HL-60/S4 (cell line): ENCODE measurements at regions not wholly inside any gene's neighbourhood (a gene's known extent, or its start where the extent isn't known, plus 50 kb on each side); places are given as distances from the start of the nearest gene placed in this dataset.

Source experiments
- in situ Hi-C: fragments of 300-500 bp; cut with MboI; formaldehyde crosslinking; loops from 2 replicates; pipeline ENCODE4 v1.14.3; 2022; ENCODE audit warnings: low sequenced_read_pairs

DNA sequence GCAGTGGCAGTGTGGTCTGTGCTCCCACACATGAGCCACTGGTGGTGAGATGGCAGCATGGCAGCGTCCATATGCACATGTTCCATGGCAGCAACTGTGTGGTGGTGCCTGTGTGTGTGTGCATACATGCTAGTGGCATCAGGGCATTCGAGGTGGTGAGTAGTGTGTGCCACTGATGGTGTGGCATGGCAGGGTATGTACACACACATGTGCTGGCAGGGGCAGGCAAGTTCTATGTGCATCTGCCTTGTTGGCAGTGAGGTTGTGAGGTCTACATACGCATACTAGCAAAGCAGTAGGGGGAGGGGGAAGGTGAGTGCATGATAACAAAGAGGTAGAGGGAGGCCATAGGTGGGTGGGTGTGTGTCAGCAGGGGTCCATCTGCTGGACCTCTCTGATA is 378.7 kb downstream of the C3orf38 start:
- in situ Hi-C loops = no loop called here

DNA sequence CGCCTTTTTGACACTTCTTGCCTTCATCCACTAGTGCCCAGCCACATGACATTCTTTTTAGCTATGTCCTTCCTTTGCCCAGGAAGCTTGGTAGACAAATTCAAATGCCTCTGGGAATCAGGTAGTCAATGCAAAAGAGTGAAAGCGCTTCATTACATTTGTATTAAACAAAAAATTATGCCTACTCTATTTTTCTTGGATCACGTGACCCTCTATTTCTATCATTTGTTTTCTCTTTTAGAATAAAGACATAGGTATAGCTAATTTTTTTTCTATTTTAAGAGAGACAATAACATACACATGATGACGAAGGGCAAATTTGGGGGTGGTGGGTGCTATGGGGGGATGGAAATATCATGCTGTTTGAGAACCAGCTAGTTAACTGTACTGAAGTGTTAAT is 384.8 kb downstream of the C3orf38 start:
- in situ Hi-C loops = no loop called here

DNA sequence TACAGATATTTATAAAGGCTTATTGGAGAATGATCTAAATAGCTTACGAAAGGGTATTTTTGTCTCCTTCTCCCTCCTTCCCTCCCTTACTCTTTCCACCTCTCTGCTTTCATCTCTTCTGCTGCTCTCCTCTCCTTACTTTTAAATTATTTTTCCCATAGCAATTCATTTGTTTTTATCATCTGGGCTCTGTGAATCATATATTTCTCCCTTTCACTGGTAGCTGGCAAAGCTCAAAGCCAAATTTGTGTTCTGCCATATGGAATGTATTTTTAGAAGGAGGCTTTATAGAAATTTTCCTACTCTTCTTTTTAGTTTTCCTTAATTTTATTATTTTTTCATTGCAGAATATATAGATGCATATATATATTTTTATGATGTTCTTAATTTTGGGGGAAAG is 385.8 kb downstream of the C3orf38 start:
- in situ Hi-C loops = no loop called here

DNA sequence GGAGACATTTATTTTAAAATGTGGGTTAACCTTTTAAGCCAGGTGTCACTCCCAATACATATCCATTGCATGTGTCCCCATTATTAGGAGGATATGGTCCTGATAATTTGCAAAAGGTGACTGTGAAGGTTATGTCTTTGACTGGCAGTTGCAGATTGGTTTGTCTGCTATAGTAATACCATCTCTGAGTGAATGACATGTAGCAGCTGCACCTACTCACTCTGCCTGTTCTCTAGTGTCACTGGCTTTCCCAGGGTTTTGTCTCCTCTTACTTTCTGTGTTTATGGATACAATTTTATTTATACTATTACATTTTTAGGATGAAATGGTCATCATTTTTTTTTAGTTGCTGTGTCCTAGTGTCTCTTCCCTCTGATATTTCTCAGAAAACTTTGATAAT is 393.2 kb downstream of the C3orf38 start:
- in situ Hi-C loops = no loop called here

DNA sequence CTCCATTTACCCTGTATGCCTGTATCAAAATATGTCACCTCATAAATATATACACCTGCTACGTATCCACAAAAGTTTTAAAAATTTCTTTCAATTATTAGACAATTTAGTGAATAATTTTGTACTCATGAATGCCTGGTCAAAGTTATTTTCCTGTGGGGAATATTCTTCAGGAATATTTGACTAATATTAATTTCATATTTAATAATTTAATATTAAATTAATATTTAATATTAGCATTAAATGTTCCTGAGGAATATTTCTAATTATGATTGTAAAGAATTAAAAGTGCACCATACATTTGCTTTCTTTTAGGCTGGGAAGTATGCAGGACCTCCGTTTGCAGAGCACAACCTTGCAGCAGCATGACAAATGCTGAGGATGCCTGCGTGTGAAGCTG is 422.7 kb downstream of the C3orf38 start:
- in situ Hi-C loops = no loop called here

DNA sequence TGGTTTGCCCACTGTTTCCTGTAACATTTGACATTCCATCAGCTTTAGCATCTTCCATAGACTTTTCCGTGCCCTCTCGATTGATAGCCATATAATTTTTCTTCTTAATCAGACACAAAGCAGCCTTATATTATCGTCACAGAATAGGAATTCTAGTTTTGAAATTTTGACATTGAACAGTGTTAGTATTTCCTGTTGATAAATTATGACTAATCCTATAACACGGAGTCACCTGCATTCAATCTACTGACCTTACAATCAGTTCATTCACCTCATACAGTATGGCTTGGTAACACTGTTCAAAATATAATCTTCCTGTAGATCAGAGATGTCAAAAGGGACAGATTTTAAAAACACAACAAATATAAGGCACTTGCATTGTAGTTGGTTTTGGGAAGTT is 423.7 kb downstream of the C3orf38 start:
- in situ Hi-C loops = no loop called here

DNA sequence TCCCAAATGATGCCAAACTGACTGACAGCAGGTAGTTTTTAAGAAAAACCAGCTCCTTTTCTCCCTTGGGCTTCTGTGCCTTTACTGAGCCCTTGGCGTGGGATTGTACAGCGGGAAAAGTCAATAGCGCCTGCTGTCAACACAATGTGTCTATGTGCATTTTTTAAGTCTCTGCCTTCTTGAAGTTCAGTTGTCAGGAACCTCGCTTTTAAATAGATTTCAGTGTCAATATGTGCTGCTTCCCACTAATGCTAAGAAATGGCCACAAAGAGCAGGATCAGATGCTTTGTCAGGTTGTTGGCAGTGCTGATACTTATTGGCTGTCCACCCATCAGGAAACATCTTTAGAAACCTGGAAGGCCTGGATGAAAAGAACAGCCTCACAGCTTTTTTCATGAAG is 424.4 kb downstream of the C3orf38 start:
- in situ Hi-C loops = no loop called here

DNA sequence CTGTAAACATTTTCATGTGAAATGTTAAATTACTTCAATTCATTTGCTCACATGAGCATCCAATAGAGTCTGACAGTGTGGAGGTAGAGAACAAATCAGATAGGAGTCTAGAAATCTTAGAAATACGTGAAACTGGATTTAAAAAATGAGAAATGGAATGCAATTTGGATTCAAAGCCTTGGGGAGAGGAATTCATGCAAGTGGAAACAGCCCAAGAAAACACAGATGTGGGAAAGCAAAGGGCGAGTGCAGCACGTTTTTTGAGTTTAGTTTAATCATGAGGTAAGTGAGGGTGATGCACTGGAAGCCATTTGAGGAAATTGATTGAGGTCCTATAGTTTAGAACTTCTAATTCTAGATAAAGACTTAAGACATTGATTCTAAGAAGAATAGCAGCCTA is 434.7 kb downstream of the C3orf38 start:
- in situ Hi-C loops = no loop called here

DNA sequence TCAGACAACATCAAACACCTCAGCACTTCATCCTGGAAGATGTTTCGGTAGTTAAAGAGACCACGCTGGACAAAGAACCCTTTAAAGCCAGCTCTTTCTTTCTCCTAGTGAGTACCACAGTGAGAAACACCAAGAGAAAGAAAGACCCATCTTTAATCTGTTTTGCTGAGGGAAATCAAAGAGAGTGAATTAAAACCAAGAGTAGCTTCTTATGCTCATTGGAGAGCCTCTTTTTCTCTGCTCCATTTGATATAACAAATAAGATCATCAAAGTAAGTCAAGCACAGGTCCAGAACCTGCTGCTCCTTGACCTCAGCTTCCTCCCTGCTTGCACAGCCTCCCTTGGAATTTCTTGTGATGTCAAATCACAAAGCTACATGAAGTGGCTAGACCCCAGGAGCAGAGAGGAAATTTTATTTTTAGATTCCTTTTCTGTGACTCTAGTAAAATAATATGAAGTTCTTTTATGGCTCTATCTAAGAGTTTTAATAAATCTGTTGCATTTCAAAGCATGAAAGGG is 436.4 kb downstream of the C3orf38 start:
- in situ Hi-C loops = no loop called here

DNA sequence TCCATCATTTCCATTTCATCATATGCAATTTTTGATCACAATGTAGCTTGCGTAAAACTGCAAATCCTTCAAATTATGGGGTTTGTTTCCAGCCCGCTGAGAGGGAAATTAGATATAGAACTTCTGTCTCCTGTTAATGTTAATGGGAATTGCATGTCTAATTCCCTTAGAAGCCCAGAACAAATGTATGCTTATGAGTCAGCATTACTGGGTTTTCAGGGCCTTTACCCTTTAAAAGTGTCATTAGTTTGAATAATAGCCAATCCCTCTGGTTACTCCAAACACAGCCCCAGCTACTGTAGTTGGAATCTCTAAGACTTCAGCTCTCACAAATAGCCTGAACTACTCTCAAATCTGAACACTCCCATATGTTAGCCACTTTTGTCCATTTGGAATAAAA is 439.4 kb downstream of the C3orf38 start:
- in situ Hi-C loops = no loop called here

DNA sequence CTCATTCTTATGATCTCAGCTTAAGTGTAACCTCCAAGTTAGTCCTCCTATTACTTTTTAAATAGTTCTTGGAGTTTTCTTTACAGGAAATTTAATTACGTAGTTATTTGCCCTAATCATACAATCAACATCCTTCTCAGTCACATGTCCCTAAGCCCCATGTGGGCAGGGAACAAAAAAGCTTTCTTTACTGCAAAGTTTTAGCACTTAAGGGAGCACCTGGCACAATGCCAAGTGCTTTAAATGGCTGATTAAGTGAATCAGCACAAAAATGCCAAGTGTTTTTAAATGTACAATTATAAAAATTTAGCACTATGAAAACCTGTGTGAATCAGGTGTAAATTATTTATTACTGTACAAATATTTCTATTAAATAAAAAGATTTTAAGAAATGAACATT is 445.3 kb downstream of the C3orf38 start:
- in situ Hi-C loops = no loop called here

DNA sequence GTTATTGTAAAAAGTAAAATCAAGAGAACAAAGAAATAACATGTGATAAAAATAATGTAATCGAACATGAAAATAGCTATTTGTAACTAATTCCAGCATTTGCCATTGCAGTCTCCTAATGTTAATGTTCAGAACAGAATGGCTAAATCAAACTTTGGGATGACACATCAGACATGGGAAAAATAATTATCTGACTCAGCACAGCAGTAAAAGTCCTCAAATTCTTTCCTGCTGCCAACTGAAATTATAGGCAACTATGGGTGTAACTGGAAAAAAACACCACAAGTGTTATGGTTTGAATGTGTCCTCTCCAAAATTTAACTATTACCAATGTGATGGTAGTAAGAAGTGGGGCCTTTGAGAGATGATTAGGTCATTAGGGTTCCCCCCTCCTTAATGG is 446.7 kb downstream of the C3orf38 start:
- in situ Hi-C loops = no loop called here

DNA sequence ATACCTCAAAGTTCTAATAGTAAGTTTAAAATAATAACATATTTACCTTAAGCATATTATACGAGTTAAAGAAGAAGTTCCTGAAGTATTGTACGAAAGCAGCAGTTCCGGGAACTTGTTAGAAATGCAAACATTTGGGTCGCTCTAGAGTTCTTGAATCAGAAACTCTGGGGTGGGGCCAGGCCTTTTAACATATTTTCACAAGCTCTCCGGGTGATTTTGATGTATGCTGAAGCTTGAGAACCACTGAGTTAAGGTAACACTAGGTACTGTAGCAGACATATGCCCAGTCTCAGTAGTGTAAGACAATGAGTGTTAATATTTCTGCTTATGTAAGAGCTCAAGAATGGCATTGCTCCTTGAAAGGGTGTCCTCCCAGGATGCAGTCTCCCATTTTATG is 461.1 kb downstream of the C3orf38 start:
- in situ Hi-C loops = no loop called here

DNA sequence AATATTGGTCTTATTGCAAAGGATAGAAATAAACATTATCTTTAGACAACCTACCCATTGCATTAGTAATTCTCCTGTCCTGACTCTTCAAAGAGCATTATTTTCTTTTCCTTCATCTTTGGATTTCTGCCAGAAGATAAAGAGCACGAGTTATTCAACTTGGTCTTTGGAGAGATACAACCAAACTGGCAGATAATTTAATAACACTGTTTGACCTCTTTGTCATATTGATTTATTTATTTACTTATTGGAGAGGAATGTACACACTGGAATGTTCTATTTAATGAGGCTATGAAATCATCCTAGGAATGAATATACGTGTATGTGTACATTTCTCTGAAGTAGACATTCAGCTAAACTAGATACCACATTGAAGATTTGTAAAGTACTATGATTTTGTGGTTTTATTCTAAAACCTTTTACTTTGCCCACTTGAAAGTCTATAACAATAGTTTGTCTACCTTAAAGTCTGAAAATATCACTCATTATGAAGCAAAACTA is 462.1 kb downstream of the C3orf38 start:
- in situ Hi-C loops = no loop called here

DNA sequence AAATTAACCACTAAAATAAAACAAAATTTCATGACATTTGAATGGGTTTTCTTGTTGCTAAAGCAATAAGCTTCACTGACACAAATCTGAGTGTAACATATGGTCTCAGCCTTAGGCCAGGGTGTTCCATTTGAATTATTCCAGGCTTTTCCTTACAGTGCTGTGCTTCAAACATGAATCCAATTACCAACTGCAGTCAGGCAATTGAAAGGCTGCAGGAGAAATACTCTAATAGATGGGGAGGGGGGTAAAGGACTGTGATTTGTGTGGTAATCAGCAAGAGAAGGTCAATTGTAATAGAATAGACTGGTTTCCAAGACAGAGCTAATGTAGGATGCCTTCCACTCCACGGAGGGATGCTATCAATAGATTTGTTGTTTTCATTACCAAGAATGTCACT is 466.7 kb downstream of the C3orf38 start:
- in situ Hi-C loops = no loop called here

DNA sequence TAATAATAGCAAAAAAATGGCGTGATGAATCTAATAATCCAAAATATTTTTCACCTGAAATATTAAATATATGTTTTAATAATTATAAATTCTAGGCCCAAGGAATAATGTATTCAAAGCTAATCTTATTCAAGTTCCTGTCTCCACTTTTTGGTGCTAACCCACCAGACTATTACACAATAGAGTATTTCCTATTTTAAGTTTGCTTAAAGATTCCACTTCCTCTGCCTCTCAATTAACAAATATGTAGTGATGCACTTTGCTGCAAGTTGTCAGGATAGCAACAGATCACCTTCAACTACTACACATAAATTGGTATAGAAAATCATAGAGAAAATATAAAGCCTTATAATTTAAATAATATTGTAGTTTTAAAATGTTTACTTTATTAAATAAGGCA is 467.5 kb downstream of the C3orf38 start:
- in situ Hi-C loops = no loop called here

DNA sequence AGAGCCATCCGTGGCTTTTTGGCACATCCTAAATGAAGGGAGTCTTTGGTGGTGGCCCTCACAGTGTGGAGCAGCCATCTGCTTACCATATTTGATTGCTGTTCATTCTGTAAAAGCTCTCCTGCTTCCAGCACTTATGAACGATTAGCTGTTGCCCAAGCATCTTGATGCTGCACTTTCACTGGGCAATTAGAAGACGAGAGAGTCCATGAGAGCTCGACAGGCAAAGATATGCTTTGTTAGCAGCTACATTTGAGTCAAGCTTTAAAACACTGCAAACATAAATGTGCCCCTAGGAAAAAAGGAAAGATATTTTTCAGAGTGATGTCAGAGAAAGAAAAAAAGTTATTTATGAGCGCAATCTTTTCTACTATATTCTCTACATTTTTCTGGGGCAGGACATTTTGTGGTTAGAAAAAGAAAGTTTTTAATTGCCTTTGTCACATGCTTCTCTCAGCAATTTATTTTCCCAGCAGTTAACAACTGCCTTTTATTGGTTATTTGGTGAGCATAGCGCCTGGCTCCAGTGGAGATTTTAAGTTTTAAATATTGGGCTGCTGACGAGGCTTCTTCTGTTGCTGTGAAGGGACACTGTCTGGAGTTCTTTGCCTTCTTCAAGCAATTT is 468.4 kb downstream of the C3orf38 start:
- in situ Hi-C loops = no loop called here

DNA sequence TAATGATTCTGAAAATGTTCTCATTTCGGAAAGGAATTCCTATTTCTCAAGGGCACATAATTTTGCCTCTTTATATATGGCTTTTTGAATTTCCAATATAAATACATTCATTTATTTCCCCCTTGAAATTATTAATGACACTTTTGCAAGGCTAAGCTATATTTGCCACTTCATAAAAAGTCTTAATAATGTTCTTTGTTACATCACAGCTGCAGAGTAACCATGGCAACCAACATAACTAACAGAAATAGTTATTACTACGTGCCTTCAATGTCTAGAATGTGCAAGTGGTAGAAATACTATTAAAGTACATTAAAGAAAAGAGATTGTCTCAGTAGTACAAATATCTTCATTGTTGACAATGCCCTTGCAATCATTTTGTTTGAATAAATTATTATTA is 471.8 kb downstream of the C3orf38 start:
- in situ Hi-C loops = no loop called here

DNA sequence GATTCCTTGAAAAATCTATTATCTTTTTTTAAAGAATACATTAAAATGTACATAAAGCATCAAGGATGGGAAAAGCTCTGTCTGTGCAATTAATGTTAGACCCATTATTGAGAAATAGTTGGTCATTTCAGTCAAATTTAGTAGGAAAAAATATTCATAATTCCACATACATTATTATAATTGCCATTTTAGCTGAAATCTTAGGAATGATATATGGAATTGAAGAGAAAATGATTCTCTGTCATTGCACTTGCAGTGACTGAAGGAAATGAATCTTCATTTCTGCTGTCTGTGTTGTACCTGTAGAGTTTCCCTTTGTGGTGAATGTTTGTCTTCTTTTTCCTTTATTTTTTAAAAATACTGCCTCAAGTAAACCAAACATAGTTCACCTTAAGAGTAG is 473.9 kb downstream of the C3orf38 start:
- in situ Hi-C loops = no loop called here

DNA sequence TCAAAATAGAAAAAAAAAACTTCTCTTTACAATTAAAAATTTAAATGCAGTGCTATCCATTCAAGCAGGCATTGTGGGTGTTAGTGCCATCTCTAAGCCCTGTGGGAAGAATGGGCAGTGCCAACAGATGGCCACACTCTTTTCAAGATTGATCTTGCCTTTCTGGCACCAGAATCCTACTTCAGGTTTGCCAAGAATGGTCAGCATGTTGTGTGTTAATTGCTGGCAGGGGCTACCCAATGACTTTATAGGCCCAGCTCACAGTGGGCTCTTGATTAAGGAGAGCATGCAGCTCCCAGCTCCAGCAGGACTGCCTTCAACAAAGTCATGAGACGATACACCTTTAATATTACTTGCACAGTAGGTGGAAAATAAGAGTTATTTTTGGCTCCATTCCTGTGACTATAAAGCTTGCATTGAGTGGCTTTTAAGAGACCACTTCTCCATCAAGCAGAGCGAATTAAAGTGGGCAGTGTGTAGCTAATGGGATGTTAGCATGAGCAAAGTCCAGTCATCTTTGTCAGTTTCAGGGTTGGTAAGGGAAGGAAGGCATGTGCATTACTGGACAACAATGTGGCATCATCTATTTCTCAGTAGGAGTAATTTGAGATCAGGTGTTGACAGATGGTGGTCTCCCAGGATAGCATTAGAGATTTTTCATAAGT is 476.8 kb downstream of the C3orf38 start:
- in situ Hi-C loops = no loop called here

DNA sequence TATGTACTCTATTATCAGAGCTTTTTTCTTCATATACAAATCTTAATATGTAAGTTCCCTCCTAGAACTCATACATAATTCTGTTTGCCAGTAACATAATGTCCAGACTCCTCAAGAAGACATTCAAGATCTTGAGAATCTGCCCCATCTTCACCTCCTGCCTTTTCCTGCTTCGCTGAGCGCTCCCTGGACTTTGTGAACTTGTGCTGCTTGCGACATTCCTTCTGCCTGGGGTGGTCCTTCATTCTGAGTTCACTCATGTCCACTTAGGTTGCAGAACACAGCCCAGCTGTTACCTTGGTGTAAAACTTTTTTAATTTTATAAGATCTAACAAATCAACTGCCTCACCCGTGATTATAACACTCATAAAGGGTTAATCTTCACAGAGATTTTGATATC is 478.5 kb upstream of the EPHA3 start:
- in situ Hi-C loops = no loop called here

DNA sequence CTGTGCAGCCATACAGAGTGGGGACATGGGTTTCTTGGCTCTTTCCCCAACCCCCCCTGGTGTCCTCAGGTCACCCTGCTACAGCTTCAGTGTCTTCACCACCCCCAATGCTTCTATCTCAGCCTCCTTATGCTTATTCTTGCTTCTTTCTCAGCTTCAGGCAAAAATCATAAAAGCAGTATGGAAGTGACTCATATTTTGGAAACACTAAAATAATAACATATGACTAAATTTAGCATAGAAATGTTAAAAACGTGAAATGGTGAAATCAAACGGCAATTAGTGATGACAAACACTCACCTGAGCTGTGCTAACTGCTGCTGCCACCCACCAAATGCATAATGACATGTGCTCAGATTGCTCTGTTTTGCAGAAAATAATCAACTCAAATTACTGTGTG is 475.2 kb upstream of the EPHA3 start:
- in situ Hi-C loops = no loop called here

DNA sequence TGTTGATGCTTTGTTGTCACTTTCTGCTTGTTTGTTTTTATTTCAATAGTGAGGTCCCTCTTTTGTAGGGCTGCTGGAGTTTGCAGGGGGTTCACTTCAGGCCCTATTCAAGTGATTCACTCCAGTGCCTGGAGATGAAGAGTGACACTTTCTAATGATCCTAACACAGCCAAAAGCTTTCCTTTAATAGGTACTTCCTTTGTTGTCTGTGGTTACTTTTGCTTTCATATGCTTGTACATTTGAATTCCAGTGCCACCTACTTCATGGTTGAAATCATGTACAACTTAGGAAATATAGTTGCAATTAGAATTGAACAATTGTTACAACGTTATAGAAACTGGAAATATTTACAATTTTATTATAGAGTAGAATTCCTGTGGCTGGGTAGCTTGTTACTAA is 466.8 kb upstream of the EPHA3 start:
- in situ Hi-C loops = no loop called here
